Activated CD8-positive, alpha-beta T cell treated with anti-CD3 and anti-CD28 coated beads for 36 hours (primary cell): ENCODE measurements at regions not wholly inside any gene's neighbourhood (a gene's known extent, or its start where the extent isn't known, plus 50 kb on each side); places are given as distances from the start of the nearest gene placed in this dataset.

Experiments
- ATAC-seq: fragments of 200-7000 bp; cut with Tn5 transposase; one replicate; pipeline ENCODE4 v1.10.0; 2021; ENCODE audit warnings: mild to moderate bottlenecking, moderate library complexity
- CTCF ChIA-PET: fragments of 350-600 bp; sonication (Branson Sonifier 250); formaldehyde crosslinking; loops from one replicate; lab custom pipeline; 2021; ENCODE audit warnings: antibody characterized with exemption; lab: Charles Lee
- POLR2A ChIA-PET: fragments of 350-600 bp; sonication (Branson Sonifier 250); formaldehyde crosslinking; loops from one replicate; lab custom pipeline; 2021; ENCODE audit warnings: antibody characterized with exemption; lab: Charles Lee
- DNase-seq: peaks from one replicate; pipeline ENCODE4 v3.0.0-alpha.2; 2020
- H3K27ac Mint-ChIP-seq: one replicate; pipeline ENCODE4 v1.8.0; 2021; ENCODE audit warnings: mild to moderate bottlenecking, mixed read lengths
- H3K27me3 Mint-ChIP-seq: one replicate; pipeline ENCODE4 v1.8.0; 2021; ENCODE audit warnings: mixed read lengths
- H3K36me3 Mint-ChIP-seq: one replicate; pipeline ENCODE4 v1.8.0; 2021; ENCODE audit warnings: low read depth, mixed read lengths
- H3K4me1 Mint-ChIP-seq: one replicate; pipeline ENCODE4 v1.8.0; 2021; ENCODE audit warnings: low read depth, mixed read lengths
- H3K4me3 Mint-ChIP-seq: one replicate; pipeline ENCODE4 v1.8.0; 2021; ENCODE audit warnings: mild to moderate bottlenecking, moderate library complexity, mixed read lengths
- H3K9me3 Mint-ChIP-seq: one replicate; pipeline ENCODE4 v1.8.0; 2021; ENCODE audit warnings: mixed read lengths
- CTCF ChIP-seq: fragments of 200-600 bp; IDR thresholded peaks from one replicate; pipeline ENCODE4 v1.8.0; 2022; ENCODE audit warnings: antibody characterized with exemption, mild to moderate bottlenecking
- intact Hi-C: fragments of 100-400 bp; cut with micrococcal nuclease; formaldehyde crosslinking; loops from one replicate; pipeline ENCODE4 v1.10.0; 2022

- intact Hi-C loops, result no loop called here
- H3K9me3 Mint-ChIP-seq, result peaks cover 3% of the 10 kb centered on the region
- no peak overlapping the region for H3K27ac Mint-ChIP-seq
- no peak for TF ChIP-seq CTCF
- ATAC-seq, result no peak
- H3K27me3 Mint-ChIP-seq, result peaks cover 2% of the 10 kb centered on the region
- no peaks in the 10 kb centered on the region for H3K4me1 Mint-ChIP-seq
- H3K36me3 Mint-ChIP-seq, result no peaks in the 10 kb centered on the region
- no peak for DNase-seq
- CTCF ChIA-PET, result no interaction called here
- POLR2A ChIA-PET, result no interaction called here
- H3K4me3 Mint-ChIP-seq, result no peak overlapping the region
These were observed 378.0 kb downstream of the LRRC70 start for GRCh38 chr5:62956597-62956996.

GRCh38 chr5:62954578-62954977 is 376.0 kb downstream of the LRRC70 start:
- POLR2A ChIA-PET, result no interaction called here
- no peak overlapping the region for H3K4me3 Mint-ChIP-seq
- no peaks in the 10 kb centered on the region for H3K4me1 Mint-ChIP-seq
- peaks cover 2% of the 10 kb centered on the region for H3K27me3 Mint-ChIP-seq
- H3K36me3 Mint-ChIP-seq, result no peaks in the 10 kb centered on the region
- H3K9me3 Mint-ChIP-seq, result peaks cover 5% of the 10 kb centered on the region
- no peak overlapping the region for H3K27ac Mint-ChIP-seq
- TF ChIP-seq CTCF, result no peak
- DNase-seq (no peak), ATAC-seq (no peak)
- CTCF ChIA-PET, result interaction anchor here (0.5 kb wide), 1 partner anchor 89 kb away, joined by 4 read pairs; no protein-coding TSS in a partner anchor
- intact Hi-C loops, result no loop called here

- no peaks in the 10 kb centered on the region for H3K27me3 Mint-ChIP-seq
- no peak for TF ChIP-seq CTCF
- POLR2A ChIA-PET, result no interaction called here
- DNase-seq (no peak), ATAC-seq (no peak)
- H3K27ac Mint-ChIP-seq, result no peak overlapping the region
- CTCF ChIA-PET, result interaction anchor here (1.2 kb wide), 1 partner anchor 169 kb away, joined by 3 read pairs; no protein-coding TSS in a partner anchor
- intact Hi-C loops, result no loop called here
- H3K4me3 Mint-ChIP-seq, result no peak overlapping the region
- H3K4me1 Mint-ChIP-seq, result no peaks in the 10 kb centered on the region
- H3K9me3 Mint-ChIP-seq, result peaks cover 2% of the 10 kb centered on the region
- no peaks in the 10 kb centered on the region for H3K36me3 Mint-ChIP-seq
These were observed 369.7 kb downstream of the LRRC70 start for GRCh38 chr5:62948301-62948700.

GRCh38 chr5:62942384-62942783 is 363.8 kb downstream of the LRRC70 start:
- no peak overlapping the region for H3K27ac Mint-ChIP-seq
- no peak overlapping the region for H3K4me3 Mint-ChIP-seq
- no peak for DNase-seq
- no peaks in the 10 kb centered on the region for H3K9me3 Mint-ChIP-seq
- ChIA-PET POLR2A (no interaction called here), CTCF (interaction anchor here (1.4 kb wide), 1 partner anchor 18 kb away, joined by 4 read pairs; no protein-coding TSS in a partner anchor)
- H3K4me1 Mint-ChIP-seq, result no peaks in the 10 kb centered on the region
- H3K27me3 Mint-ChIP-seq, result no peaks in the 10 kb centered on the region
- intact Hi-C loops, result no loop called here
- TF ChIP-seq CTCF, result no peak
- H3K36me3 Mint-ChIP-seq, result no peaks in the 10 kb centered on the region
- no peak for ATAC-seq

- POLR2A ChIA-PET, result no interaction called here
- intact Hi-C loops, result no loop called here
These were observed 360.3 kb downstream of the LRRC70 start for GRCh38 chr5:62938927-62939326.

More at GRCh38 chr5:62938927-62939326, 360.3 kb downstream of the LRRC70 start:
- ATAC-seq (no peak), DNase-seq (no peak)
- no peak for TF ChIP-seq CTCF
- H3K27ac Mint-ChIP-seq, result no peak overlapping the region
- H3K4me1 Mint-ChIP-seq, result no peaks in the 10 kb centered on the region
- H3K9me3 Mint-ChIP-seq, result no peaks in the 10 kb centered on the region
- no peak overlapping the region for H3K4me3 Mint-ChIP-seq
- no peaks in the 10 kb centered on the region for H3K27me3 Mint-ChIP-seq
- H3K36me3 Mint-ChIP-seq, result no peaks in the 10 kb centered on the region
- CTCF ChIA-PET, result no interaction called here
